Liver (tissue), 8 donors: ENCODE measurements at regions not wholly inside any gene's neighbourhood (a gene's known extent, or its start where the extent isn't known, plus 50 kb on each side); places are given as distances from the start of the nearest gene placed in this dataset.

Experiments
- DNase-seq: peaks from one replicate; pipeline ENCODE4 v3.0.0-alpha.2; 2017; ENCODE audit warnings: low spot score
- H3K27ac ChIP-seq, 2 donors: one replicate each; pipeline ENCODE4 v1.7.0; 2013; ENCODE audit warnings: inconsistent platforms in 2 of 2, low read length in 2 of 2, control low read depth in 1 of 2, low read depth in 1 of 2, mild to moderate bottlenecking in 1 of 2
- H3K27me3 ChIP-seq, 4 donors: one replicate each; pipeline versions ENCODE4 v1.6.1 to v1.7.0; 2013; ENCODE audit warnings: low read length in 3 of 4, inconsistent platforms in 1 of 4, mild to moderate bottlenecking in 1 of 4, moderate library complexity in 1 of 4; ENCODE audit not compliant: control insufficient read depth in 4 of 4, insufficient read depth in 4 of 4
- H3K36me3 ChIP-seq, 4 donors: one replicate each; pipeline versions ENCODE4 v1.6.1 to v1.7.0; 2013; ENCODE audit warnings: low read length in 3 of 4, mild to moderate bottlenecking in 3 of 4, low read depth in 1 of 4, moderate library complexity in 1 of 4; ENCODE audit not compliant: control insufficient read depth in 4 of 4, insufficient read depth in 3 of 4
- H3K4me1 ChIP-seq, 4 donors: one replicate each; pipeline versions ENCODE4 v1.6.1 to v1.7.0; 2013; ENCODE audit warnings: low read length in 3 of 4, mild to moderate bottlenecking in 3 of 4, moderate library complexity in 1 of 4; ENCODE audit not compliant: control insufficient read depth in 4 of 4, insufficient read depth in 4 of 4
- H3K4me3 ChIP-seq, 3 donors: one replicate each; pipeline versions ENCODE4 v1.6.1 to v1.7.0; 2013; ENCODE audit warnings: low read length in 3 of 3, control low read depth in 1 of 3, low read depth in 1 of 3, mild to moderate bottlenecking in 1 of 3
- H3K9ac ChIP-seq, 2 donors: one replicate each; pipeline ENCODE4 v1.7.0; 2013; ENCODE audit warnings: low read length in 2 of 2, mild to moderate bottlenecking in 2 of 2, moderate library complexity in 2 of 2, control low read depth in 1 of 2, low read depth in 1 of 2
- H3K9me3 ChIP-seq, 4 donors: one replicate each; pipeline versions ENCODE4 v1.6.1 to v1.7.0; 2013; ENCODE audit warnings: low read length in 3 of 4; ENCODE audit not compliant: control insufficient read depth in 4 of 4
- CTCF ChIP-seq: fragments of 150-350 bp; IDR thresholded peaks from 2 replicates; pipeline ENCODE4 v1.5.1; 2017; ENCODE audit warnings: improper control_type of control experiment, low read depth, low read length; ENCODE audit not compliant: missing input control
- EGR1 ChIP-seq, 2 donors: IDR thresholded peaks; 2 replicates each; pipeline ENCODE4 v1.6.1; 2016 to 2018; ENCODE audit warnings: antibody characterized with exemption in 2 of 2, low read depth in 2 of 2
- FOXA1 ChIP-seq: IDR thresholded peaks from 2 replicates; pipeline ENCODE4 v1.6.1; 2016; ENCODE audit warnings: antibody characterized with exemption
- FOXA2 ChIP-seq: IDR thresholded peaks from 2 replicates; pipeline ENCODE4 v1.6.1; 2016; ENCODE audit warnings: antibody characterized with exemption
- GABPA ChIP-seq, 2 donors: IDR thresholded peaks in 1 of 2; conservative IDR thresholded peaks in 1 of 2; 2 replicates each; pipeline ENCODE4 v1.6.1; 2016; ENCODE audit warnings: antibody characterized with exemption in 2 of 2, mild to moderate bottlenecking in 1 of 2, moderate library complexity in 1 of 2
- HNF4A ChIP-seq, 2 donors: conservative IDR thresholded peaks; 2 replicates each; pipeline ENCODE4 v1.6.1; 2016; ENCODE audit warnings: antibody characterized with exemption in 2 of 2, mild to moderate bottlenecking in 2 of 2
- HNF4G ChIP-seq: IDR thresholded peaks from 2 replicates; pipeline ENCODE4 v1.6.1; 2016; ENCODE audit warnings: antibody characterized with exemption
- JUND ChIP-seq, 2 donors: IDR thresholded peaks; 2 replicates each; pipeline ENCODE4 v1.6.1; 2016; ENCODE audit warnings: antibody characterized with exemption in 2 of 2
- MAX ChIP-seq: IDR thresholded peaks from 2 replicates; pipeline ENCODE4 v1.6.1; 2016; ENCODE audit warnings: antibody characterized with exemption
- NR2F2 ChIP-seq: IDR thresholded peaks from 2 replicates; pipeline ENCODE4 v1.6.1; 2016; ENCODE audit warnings: antibody characterized with exemption
- RAD21 ChIP-seq, 2 donors: IDR thresholded peaks; 2 replicates each; pipeline ENCODE4 v1.6.1; 2016; ENCODE audit warnings: antibody characterized with exemption in 2 of 2, mild to moderate bottlenecking in 2 of 2
- REST ChIP-seq: IDR thresholded peaks from 2 replicates; pipeline ENCODE4 v1.6.1; 2016; ENCODE audit warnings: antibody characterized with exemption, mild to moderate bottlenecking
- RXRA ChIP-seq, 2 donors: IDR thresholded peaks; 2 replicates each; pipeline ENCODE4 v1.6.1; 2017 to 2018; ENCODE audit warnings: antibody characterized with exemption in 2 of 2, mild to moderate bottlenecking in 1 of 2
- SP1 ChIP-seq: IDR thresholded peaks from 2 replicates; pipeline ENCODE4 v1.6.1; 2018; ENCODE audit warnings: antibody characterized with exemption, mild to moderate bottlenecking
- TAF1 ChIP-seq: conservative IDR thresholded peaks from 2 replicates; pipeline ENCODE4 v1.6.1; 2016; ENCODE audit warnings: antibody characterized with exemption, mild to moderate bottlenecking
- YY1 ChIP-seq: IDR thresholded peaks from 2 replicates; pipeline ENCODE4 v1.6.1; 2016; ENCODE audit warnings: antibody characterized with exemption, mild to moderate bottlenecking
- ZBTB33 ChIP-seq: IDR thresholded peaks from 2 replicates; pipeline ENCODE4 v1.6.1; 2016; ENCODE audit warnings: antibody characterized with exemption
- WGBS: extraction: QIAGEN DNeasy Blood & Tissue Kit; methylation state at CpG from one replicate; pipeline ENCODE4 v1.1.7; 2013; 5-methylcytosine and 5-hydroxymethylcytosine counted together
- donor health status: healthy.
- donor health status: healthy.
- donor health status: healthy.
- donor health status: healthy.
- donor health status: healthy.

- DNase-seq, result no peak
- 89% methylated on average over 1 of the region's 1 CpG for WGBS
- no peak overlapping the region for H3K27ac ChIP-seq
- peaks cover 0 to 7% (median under 1%) of the 10 kb centered on the region in 4 donors for H3K9me3 ChIP-seq
- H3K27me3 ChIP-seq, result peaks cover 0 to 8% (median 3%) of the 10 kb centered on the region in 4 donors
- TF ChIP-seq HNF4G (no peak), JUND (IDR thresholded peaks at IDR 0.05) (no peak), TAF1 (no peak), NR2F2 (no peak), HNF4A (conservative IDR thresholded peaks at IDR 0.05) (no peak), MAX (no peak), ZBTB33 (no peak), CTCF (no peak), FOXA1 (no peak), FOXA2 (no peak), REST (no peak), YY1 (no peak), GABPA (IDR thresholded peaks at IDR 0.05 in 1 of 2, conservative IDR thresholded peaks at IDR 0.05 in 1 of 2) (no peak), EGR1 (IDR thresholded peaks at IDR 0.05; ENCODE audit: low read depth in 2 of 2) (no peak), RXRA (IDR thresholded peaks at IDR 0.05) (no peak), SP1 (no peak), RAD21 (IDR thresholded peaks at IDR 0.05) (no peak)
- no peak overlapping the region for H3K4me3 ChIP-seq
- H3K36me3 ChIP-seq, result no peaks in the 10 kb centered on the region
- no peak overlapping the region for H3K9ac ChIP-seq
- H3K4me1 ChIP-seq, result no peaks in the 10 kb centered on the region
These were observed 81.7 kb upstream of the WNT4 start for GRCh38 chr1:22224631-22225030.
